Right kidney (tissue), 1 donor: ENCODE measurements at regions not wholly inside any gene's neighbourhood (a gene's known extent, or its start where the extent isn't known, plus 50 kb on each side); places are given as distances from the start of the nearest gene placed in this dataset.
A peak's percentile ranks its signal among the peaks of the same experiment; 100 is the strongest.
"Not testable (repeated sequence)": the region's sequence is repeated elsewhere in the genome, so short reads cannot be mapped to it uniquely, and the experiment has no call there.

Experiments used
- DNase-seq: peaks from one replicate; pipeline ENCODE4 v3.0.0-alpha.2; 2016

DNA sequence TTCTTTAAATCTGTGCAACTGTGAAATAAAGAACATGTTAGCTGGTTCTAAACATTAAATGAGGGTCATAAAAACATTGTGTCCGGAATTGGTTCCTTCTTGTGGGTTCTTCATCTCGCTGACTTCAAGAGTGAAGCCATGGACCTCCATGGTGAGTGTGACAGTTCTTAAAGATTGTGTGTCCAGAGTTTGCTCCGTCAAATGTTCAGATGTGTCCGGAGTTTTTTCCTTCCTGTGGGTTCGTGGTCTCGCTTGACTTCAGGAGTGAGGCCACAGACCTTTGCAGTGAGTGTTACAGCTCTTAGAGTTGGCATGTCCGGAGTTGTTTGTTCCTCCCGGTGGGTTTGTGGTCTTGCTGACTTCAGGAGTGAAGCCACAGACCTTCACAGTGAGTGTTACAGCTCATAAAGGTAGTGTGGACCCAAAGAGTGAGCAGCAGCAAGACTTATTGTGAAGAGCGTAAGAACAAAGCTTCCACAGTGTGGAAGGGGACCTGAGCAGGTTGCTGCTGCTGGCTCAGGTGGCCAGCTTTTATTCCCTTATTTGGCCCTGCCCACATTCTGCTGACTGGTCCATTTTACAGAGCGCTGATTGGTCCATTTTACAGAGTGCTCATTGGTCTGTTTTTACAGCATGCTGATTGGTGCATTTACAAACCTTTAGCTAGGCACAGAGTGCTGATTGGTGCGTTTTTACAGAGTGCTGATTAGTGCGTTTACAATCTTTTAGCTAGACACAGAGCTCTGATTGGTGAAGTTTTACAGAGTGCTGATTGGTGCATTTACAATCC lies 579.2 kb downstream of the GBE1 start:
- DNase-seq, result not testable (repeated sequence)

DNA sequence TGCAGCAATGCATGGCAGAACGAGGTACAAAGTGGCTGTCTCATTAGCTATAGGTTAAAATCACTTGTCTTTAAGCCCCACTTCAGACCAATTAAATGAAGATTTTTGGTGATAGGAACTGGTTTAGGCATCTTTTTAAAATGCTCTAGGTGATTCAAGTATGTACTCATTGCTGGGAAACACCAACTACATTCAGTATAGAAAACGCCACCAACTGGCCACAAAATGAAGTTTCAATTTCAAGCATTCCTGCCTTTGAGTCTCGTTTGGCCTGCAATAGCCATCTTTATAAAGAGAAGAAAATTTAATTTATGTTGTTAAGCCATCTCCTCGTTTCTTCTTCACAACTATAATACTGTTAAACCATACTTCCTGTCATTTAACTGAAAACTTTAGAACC lies 587.9 kb downstream of the GBE1 start:
- no peak for DNase-seq

DNA sequence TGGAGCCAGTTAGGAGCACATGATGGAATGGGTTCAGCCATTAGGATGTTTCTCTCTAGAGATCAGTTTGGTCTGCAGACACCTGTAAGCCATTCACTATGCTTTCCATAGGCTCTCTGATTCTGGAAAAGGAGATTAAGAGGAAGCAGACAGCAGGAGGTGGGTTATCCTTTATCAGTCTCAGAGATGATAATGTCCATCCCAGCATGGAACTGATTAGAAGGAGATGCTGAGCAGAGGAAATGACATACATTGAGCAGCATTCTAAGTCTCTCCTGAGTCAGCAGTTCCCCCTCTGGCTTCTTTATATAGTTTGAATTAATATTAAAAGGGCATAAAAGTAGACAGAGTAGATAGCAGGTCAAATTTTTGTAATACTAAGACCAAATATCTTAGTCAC lies 591.1 kb downstream of the GBE1 start:
- DNase-seq, result no peak

DNA sequence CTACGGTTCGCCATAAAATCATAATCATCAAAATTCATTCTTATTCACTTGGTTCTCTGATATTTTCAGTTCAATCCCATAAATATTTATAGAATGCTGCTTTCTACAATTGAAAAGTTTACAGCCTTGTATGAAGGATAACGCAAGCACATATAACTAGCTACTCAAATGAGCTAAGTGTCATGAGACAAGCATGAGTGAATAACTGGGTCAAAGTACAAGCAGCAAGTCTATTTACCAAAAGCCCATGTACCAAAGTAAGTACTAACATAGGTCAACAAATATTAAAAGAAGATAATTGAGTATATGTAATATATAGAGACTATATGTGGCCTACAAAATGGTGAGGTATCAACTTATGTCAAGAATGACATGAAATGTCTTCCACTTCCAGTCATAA lies 596.6 kb downstream of the GBE1 start:
- DNase-seq, result no peak

DNA sequence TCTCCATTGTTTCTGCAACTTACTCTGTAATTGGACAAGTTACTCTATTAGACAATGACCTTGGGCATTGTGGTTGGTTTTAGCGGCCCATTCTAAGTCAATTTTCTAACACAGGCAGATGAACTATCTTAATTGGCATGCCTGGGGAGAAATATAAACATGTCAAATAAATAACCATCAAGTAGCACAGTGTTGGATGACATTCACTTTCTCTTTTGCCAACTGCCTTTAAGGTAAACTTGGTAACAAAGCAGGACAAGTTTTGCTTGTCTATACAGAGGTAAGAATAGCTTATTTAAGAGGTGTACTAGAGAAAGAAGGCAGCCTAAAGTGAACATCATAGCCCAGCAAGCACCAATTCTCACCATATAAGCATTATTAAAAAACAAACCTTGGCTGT lies 599.6 kb downstream of the GBE1 start:
- no peak for DNase-seq

DNA sequence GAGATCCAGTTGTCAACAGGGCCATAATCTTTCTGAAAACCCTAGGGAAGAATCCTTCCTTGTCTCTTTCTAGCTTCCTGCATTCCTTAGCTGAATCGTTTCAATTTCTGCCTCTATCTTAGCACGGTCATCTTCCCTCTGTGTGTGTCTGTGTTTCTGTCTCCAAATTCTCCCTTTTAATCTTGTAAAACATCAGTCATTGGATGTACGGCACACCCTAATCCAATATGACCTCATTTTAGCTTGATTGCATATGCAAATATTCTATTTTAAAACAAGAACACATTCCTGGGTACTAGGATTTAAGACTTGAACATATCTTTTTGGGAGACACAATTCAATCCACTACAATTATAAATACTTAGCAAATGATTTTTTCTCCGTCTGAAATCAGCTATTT lies 600.3 kb downstream of the GBE1 start:
- no peak for DNase-seq

DNA sequence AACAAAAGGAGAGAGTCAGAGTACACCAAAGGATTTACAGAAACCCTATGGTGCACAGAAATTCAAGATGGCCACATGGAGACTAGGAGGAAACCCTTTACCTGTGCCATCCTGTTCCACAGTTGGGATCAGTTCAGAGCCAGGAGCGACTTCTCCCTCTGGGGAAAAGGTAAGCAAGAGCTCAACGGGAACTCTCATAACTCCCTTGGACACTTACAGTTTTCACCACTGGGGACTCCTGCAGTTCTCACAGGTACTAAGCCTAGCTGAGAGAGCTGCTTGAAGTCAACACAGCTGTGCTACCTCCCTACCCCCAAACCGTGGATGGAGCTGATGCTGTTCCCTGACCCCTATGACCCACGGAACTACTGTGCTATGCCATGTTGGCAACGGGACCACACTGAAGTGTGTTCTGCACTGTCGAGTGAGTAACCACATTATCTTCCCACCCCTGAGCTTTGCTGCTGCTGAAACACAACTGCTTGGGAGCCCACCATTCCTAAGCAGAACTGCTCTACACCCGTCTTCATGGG lies 606.8 kb downstream of the GBE1 start:
- no peak for DNase-seq

DNA sequence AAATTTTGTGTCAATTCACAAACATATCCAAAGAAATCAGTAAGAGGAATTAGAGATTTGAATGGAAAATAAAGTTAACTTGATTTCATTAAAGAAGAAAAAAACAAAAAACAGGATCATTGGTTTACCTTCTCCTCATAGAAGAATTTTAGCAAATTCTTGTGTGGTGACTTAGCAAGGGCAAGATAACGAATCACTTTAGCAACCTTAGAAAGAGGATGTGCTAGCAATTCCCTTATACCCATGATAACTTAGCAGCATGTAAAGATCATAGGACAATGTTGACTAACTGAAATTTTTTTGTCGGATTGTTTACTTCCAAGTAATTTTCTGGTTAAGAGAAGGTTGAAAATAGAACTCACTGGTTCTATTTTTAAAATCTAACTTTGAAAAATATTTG lies 609.3 kb downstream of the GBE1 start:
- DNase-seq, result no peak

DNA sequence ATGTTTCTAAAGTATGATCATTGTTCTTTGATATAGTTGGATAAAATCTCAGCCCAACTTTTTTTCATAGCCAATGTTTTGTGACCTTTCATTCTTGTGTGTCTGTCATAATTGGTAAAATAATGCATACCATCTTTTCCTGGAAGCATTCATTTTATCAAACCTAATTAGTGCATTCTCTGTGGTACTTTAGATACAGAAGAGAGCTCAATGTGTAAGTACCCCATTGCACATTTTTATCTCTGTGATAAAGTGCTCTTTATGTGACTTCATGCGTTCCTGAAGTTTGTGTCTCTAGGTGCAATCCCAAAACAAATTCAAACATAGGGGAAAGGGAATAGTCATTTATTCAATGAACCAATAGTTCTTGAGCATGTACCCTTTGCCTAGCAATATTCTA lies 628.5 kb downstream of the GBE1 start:
- no peak for DNase-seq

DNA sequence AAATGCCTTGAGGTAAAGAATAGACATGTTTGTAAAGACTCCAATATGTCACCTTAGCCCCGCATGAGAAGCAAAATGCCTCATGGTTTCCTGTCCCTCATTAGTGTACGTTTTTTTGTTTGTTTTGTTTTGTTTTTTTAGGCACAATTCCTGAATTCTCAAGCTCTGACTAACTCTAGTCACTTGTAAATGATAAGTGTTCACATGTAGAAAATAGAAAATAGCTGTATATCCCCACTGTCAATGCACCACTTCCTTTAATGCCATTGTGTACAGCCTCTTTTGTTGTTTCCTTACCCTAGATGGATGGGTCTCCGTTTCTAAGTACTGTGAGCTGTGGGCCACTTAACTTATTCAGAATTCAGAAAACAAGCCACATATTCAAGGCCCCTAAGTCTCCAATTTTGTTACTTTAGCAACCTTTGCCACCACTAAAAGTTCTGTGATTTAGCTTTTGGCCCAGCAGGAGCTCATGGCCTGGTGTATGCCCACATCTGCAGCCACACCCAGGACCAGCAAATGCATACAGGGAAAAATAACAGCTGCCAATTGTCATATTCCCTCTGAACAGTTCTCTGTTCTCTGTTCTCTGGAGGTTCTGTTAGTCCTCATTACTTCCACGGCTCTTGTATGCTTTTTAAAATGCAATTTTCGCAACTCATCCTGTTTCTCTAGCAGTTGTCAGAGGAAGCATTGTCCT lies 655.5 kb downstream of the GBE1 start:
- no peak for DNase-seq

DNA sequence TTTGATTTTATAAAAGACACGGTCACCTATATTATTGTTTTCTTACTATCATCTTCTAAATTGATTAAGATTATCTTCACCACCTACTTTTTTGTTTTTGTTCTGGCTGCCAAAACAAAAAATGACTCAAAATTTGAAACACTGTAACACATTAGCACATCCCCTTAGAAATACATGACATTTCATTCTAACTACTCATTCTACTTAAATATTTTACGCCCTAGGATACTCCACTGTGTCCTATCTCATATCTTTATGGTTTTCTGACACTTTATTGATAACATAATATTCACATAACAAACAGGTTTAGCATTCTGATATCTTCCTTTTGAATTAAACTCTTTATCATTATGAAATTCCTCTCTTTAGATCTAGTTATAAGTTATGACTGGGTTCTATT lies 656.2 kb downstream of the GBE1 start:
- DNase-seq, result no peak

DNA sequence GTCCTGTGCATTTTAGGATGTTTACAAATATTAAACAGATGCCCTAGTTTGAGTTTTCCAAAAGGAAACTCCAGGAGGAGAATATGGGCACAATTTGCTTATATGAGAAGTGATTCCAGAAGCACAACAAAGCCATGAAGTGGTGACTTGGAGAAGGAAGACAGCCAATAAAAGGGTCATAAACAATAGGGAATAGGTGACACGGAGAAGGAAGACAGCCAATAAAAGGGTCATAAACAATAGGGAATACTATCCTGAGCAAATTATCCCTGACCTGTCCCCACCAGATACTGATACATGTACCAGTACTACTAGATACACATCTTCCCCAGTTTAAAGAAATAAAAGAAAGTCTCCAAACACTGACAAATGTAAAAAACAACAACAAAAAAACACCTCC lies 663.6 kb downstream of the GBE1 start:
- DNase-seq, result no peak

DNA sequence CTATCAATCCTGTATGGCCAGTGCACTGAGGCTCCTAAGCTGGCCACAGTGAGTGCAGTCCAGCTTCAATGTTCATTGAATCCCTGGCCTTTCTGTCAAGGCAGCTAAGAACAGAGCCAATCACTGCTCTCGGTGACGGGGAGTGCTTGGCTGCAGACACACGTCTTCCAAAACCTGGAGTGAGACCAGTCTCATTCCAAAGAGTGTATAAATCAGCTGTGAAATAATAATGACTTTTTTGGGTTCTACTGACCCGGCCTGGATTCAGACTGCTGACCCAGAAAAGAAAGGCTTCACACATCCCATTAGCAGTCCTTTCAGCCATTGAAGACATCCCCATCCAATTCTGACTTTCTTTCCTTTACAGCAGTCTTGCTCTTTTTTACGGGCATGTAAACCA lies 665.5 kb downstream of the GBE1 start:
- peak; percentile 1 for DNase-seq

DNA sequence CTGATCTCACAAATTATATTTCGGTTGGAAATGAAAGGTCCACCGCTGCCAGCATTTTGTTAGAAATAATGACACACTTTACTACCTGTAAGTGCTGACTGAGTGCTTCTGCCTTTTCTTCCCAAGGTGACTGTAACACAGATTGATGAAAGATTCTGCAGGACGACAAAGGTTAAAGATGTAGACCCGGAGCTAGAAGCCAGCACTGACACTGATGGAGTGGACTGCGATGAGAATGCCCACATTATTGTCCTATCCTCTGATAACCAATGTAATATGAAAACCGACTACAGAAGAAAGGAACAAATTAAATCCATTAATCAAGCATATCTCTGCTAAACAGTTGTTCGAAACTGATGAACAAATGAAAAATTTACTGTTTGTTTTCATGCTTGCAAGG lies 666.5 kb downstream of the GBE1 start:
- no peak for DNase-seq

DNA sequence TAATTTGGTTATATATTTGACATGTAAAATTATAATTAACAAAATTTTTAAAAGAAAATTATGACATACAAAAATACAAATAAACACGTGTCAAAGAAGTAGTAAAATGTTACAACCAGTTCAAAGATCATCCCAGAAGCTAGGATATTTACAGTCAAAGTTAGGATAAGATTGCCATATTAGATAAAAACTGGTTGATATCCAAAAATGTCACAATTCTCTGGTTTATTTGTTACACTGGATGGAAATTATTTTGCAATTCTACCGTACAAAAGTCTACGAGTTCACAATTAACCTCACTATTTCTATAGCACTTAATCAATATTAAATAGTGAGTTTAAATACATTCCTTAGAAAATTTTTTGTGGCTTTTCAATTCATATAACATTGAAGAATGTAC lies 673.8 kb downstream of the GBE1 start:
- DNase-seq, result no peak

DNA sequence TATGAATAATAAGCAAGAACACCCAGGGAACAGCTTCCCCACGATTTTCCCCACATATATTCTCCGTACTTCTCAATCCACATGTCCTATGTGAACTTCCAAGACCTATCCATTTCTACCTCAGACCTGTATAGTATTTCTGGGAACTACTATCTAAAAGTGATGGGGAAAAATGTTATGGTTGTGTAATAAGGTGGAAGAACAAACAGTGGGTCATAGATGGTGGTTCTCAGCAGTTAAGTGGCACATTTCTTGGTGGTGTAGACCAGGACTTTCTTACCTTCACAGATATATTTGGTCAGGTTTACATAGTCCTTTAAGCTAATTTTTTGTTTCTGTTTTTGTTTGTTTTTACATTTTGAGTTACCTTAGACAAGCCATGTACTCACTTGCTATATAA lies 675.1 kb downstream of the GBE1 start:
- DNase-seq, result no peak

DNA sequence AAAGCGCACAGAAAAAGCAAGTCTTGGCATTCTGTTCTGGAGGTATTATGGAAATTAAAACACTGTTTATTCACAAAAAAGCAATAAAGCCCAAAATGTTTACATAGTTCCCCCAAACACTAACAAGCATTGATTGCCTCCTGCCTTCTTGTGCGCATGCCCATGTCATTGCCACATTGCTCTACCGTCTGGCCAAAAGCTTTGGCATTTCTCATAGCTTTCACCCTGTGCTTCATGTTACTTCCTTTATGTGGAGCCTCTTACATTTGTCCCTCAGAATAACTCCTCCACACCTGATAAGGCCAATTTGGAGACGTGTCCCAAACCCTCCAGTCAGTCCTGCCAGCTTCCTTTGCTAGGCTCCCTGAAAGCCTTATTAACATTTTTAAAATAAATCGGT lies 680.8 kb downstream of the GBE1 start:
- DNase-seq, result no peak

DNA sequence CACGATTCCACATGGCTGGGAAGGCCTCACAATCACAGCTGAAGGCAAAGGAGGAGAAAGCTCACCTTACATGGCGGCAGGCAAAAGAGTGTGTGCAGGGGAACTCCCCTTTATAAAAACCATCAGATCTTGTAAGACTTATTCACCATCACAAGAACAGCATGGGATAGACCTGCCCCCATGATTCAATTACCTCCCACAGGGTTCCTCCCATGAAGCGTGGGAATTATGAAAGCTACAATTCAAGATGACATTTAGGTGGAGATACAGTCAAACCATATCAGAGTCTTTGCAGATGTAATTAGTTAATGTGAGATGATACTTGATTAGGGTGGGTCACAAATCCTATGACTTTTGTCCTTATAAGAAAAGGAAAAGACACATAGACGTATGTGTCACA lies 688.9 kb downstream of the GBE1 start:
- DNase-seq, result no peak

DNA sequence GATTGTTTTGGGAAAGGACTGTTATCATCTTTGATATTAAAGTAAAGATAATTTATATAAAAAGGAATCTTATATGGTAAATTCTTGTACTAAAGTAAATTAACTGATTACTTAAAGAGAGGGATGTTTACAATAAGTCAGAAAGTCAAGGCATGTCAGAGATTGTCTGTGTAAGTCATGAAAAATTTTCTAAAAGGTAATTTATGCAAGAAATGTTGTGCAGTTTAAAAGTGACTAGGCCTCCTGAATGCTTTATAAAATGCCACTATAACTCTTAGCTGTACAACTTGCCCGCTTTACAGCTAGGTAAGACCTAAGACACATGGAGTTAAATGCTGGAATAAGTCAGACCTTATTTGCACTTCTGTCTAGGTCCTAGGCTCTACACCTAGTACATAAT lies 692.9 kb downstream of the GBE1 start:
- DNase-seq, result no peak

DNA sequence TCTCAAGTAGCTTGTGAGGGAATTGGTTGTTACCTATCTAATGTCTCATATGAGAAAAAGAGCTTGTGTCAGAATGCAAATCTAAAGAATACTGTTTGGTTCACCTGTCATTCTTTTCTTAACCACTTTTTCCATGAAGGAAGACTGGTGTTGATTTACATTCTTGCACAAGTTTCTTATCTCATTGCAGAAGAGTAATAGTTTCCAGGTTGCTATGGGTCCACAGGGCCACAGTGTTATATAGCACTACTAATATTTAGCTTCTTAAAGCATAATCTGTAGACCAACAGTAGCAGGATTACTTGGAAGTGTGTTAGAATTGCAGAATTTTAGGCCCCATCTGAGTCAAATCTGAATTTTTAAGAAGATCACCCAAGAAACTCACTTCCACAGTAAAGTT lies 697.5 kb downstream of the GBE1 start:
- DNase-seq, result no peak

DNA sequence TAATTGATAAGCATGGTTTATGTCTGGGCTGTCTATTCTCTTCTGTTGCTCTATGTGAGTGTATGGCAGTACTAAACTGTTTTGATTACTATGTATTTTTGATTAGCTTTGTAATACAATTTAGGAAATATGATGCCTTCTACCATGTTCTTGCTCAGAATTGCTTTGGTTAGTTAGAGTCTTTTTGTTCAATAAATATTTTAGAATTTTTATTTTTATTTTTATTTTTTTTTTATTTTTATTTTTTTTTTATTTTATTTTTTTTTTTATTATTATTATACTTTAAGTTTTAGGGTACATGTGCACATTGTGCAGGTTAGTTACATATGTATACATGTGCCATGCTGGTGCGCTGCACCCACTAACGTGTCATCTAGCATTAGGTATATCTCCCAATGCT lies 710.3 kb downstream of the GBE1 start:
- DNase-seq, result not testable (repeated sequence)

DNA sequence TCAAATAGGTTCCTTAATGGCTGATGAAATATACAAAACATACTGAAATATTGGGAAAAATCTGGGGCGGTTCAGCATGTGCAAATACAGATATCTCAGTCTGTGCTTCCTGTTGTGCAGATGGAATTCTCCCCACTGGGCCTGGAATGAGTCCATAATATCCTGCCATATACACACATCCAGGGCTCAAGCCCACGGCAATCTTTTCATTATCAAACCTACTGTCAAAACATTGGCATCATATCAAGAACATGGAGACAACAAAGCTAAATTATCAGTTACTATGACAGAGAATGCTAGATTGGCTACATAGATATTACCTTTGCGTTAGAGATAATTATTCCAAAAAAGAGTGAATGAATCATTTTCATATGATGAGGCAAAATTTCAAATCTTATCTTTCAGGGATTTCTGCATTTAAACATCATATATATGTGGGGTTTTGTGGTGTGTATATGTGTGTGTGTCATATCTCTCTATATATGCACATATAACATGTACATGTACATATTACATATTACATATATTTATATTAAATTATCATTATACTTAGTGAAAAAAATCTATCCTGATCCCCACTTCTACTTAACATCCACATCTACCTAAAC lies 713.3 kb downstream of the GBE1 start:
- no peak for DNase-seq

DNA sequence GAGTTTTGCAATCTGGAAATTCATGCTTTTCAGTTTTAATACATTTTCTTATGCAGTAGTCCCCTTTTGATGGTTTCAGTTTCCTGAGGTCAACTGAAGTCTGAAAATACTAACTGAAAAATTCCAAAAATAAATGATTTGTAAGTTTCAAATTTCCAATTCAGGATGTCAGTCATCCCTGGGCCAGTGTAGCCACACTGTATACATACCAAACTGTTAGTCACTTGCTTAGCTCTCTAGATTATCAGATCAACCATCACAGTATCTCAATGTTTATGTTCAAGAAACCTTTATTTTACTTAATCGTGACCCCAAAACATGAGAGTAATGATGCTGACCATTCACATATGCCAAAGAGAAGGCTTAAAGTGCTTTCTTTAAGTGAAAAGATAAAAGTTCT lies 715.5 kb downstream of the GBE1 start:
- DNase-seq, result no peak

DNA sequence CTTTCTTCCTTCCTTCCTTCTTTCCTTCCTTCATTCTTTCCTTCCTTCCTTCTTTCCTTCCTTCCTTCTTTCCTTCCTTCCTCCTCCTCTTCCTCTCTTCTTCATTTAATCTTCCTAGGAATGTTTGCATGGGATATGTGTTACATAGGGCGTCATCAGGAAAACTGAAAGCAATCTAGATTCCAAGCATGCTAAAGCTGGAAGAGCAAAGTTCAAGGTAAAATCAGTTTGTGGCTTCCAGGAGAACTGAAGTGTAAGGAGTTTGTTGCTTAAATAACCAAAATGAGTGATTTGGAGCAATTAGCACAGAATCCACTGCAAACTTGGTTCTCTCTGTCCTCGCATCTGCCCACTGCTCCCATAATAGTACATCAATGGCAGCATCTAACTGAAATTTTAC lies 716.2 kb downstream of the GBE1 start:
- no peak for DNase-seq
